Pancreas (tissue), 10 donors: ENCODE measurements at regions not wholly inside any gene's neighbourhood (a gene's known extent, or its start where the extent isn't known, plus 50 kb on each side); places are given as distances from the start of the nearest gene placed in this dataset.
A peak's percentile ranks its signal among the peaks of the same experiment; 100 is the strongest.

Experiments
- ATAC-seq, 4 donors: fragments of 200-7000 bp; cut with Tn5 transposase; one replicate each; pipeline versions ENCODE4 v1.8.0 to v1.9.1; 2020; ENCODE audit warnings: mild to moderate bottlenecking in 4 of 4, moderate library complexity in 4 of 4
- DNase-seq, 6 donors: peaks; one replicate each; pipeline ENCODE4 v3.0.0-alpha.2; 2020
- FAIRE-seq: peaks from 2 replicates; lab custom pipeline; 2012; peaks lifted over from hg19 to GRCh38; lab: Jason Lieb, UNC
- H3K27ac ChIP-seq, 4 donors: fragments of 200-600 bp; sonication (generic); 1 replicate in 3 of 4; 2 replicates in 1 of 4; pipeline versions ENCODE4 v1.5.0 to v1.8.0; 2020
- H3K27me3 ChIP-seq, 4 donors: fragments of 200-600 bp; one replicate each; pipeline ENCODE4 v1.8.0; 2021
- H3K36me3 ChIP-seq, 3 donors: fragments of 200-600 bp; sonication (generic) in 1 of 3; one replicate each; pipeline versions ENCODE4 v1.5.0 to v1.8.0; 2020 to 2021
- H3K4me1 ChIP-seq, 3 donors: fragments of 200-600 bp; one replicate each; pipeline ENCODE4 v1.8.0; 2021
- H3K4me3 ChIP-seq, 4 donors: fragments of 200-600 bp; sonication (generic) in 2 of 4; one replicate each; pipeline versions ENCODE4 v1.5.0 to v1.8.0; 2020 to 2021
- H3K9me3 ChIP-seq, 4 donors: fragments of 200-600 bp; one replicate each; pipeline ENCODE4 v1.8.0; 2021
- CTCF ChIP-seq, 4 donors: fragments of 200-600 bp; sonication (generic) in 3 of 4; IDR thresholded peaks; one replicate each; pipeline versions ENCODE4 v1.5.0 to v1.8.0; 2021; ENCODE audit warnings: antibody characterized with exemption in 4 of 4
- WGBS, 2 donors: extraction: QIAGEN DNeasy Blood & Tissue Kit; methylation state at CpG; one replicate each; pipeline ENCODE4 v1.1.7; 2013; 5-methylcytosine and 5-hydroxymethylcytosine counted together
- intact Hi-C, 3 donors: fragments of 100-400 bp; cut with DNase I; formaldehyde crosslinking; loops; one replicate each; pipeline versions ENCODE4 v1.11.1 to v1.14.2; 2022
- donor health status: healthy with polysubstance abuse.
- donor health status: DM: no; HTN: no; CAD: no; lungs with moderate emphysema.
- donor health status: DM: no; HTN: no; CAD: no.
- donor health status: control.
- donor health status: control.
- donor health status: Bipolar disorder and iron deficiency.
- donor health status: DM: yes; HTN: yes; CAD: no.
- donor health status: DM: no; HTN: no; CAD: no.
- donor health status: DM: no; HTN: no; CAD: no.
- donor health status: DM: yes; HTN: yes; CAD: no.

GRCh38 chrX:125757794-125758564 is 408.1 kb downstream of the DCAF12L2 start:
- Histone ChIP-seq H3K27me3 (no peaks in the 10 kb centered on the region), H3K9me3 (no peaks in the 10 kb centered on the region), H3K27ac (no peak overlapping the region), H3K4me1 (no peaks in the 10 kb centered on the region), H3K36me3 (no peaks in the 10 kb centered on the region), H3K4me3 (no peak overlapping the region)
- DNase-seq (peak in 2 of 6 donors; percentile 4 to 25), ATAC-seq (no peak), FAIRE-seq (no peak)
- TF ChIP-seq CTCF (IDR thresholded peaks at IDR 0.05): no peak
- WGBS, 2 donors: 41 to 47% methylated on average over 8 of the region's 8 CpGs
- intact Hi-C loops: no loop called here

- Histone ChIP-seq H3K36me3 (no peaks in the 10 kb centered on the region), H3K4me1 (no peaks in the 10 kb centered on the region), H3K27ac (no peak overlapping the region), H3K27me3 (no peaks in the 10 kb centered on the region), H3K4me3 (no peak overlapping the region), H3K9me3 (no peaks in the 10 kb centered on the region)
- DNase-seq: no peak
- intact Hi-C loops: no loop called here
- no peak for FAIRE-seq
- ATAC-seq: no peak
- WGBS, 2 donors: 54 to 68% methylated on average over 2 of the region's 2 CpGs
- TF ChIP-seq CTCF (IDR thresholded peaks at IDR 0.05): no peak
Measured at GRCh38 chrX:125758819-125759218, 407.3 kb downstream of the DCAF12L2 start.

GRCh38 chrX:125762954-125763353 is 403.1 kb downstream of the DCAF12L2 start:
- DNase-seq (no peak), ATAC-seq (no peak), FAIRE-seq (peak; percentile 64)
- no peaks in the 10 kb centered on the region for H3K36me3 ChIP-seq
- no peaks in the 10 kb centered on the region for H3K9me3 ChIP-seq
- H3K27ac ChIP-seq: no peak overlapping the region
- H3K27me3 ChIP-seq: no peaks in the 10 kb centered on the region
- TF ChIP-seq CTCF (IDR thresholded peaks at IDR 0.05): no peak
- WGBS, 2 donors: 11% methylated on average over 1 of the region's 1 CpG
- no peaks in the 10 kb centered on the region for H3K4me1 ChIP-seq
- intact Hi-C loops: no loop called here
- H3K4me3 ChIP-seq: no peak overlapping the region

GRCh38 chrX:125765347-125765746 is 400.7 kb downstream of the DCAF12L2 start:
- ATAC-seq (no peak), DNase-seq (no peak), FAIRE-seq (no peak)
- TF ChIP-seq CTCF (IDR thresholded peaks at IDR 0.05): no peak
- Histone ChIP-seq H3K4me1 (no peaks in the 10 kb centered on the region), H3K36me3 (no peaks in the 10 kb centered on the region), H3K9me3 (no peaks in the 10 kb centered on the region), H3K4me3 (no peak overlapping the region), H3K27ac (no peak overlapping the region), H3K27me3 (peaks cover 0 to 5% (median 0%) of the 10 kb centered on the region in 4 donors)
- 68 to 83% methylated on average over 2 of the region's 2 CpGs for WGBS, 2 donors
- intact Hi-C loops: no loop called here

- H3K36me3 ChIP-seq: no peaks in the 10 kb centered on the region
- FAIRE-seq (no peak), ATAC-seq (no peak), DNase-seq (no peak)
- 34 to 36% methylated on average over 2 of the region's 2 CpGs for WGBS, 2 donors
- no peak overlapping the region for H3K4me3 ChIP-seq
- no peaks in the 10 kb centered on the region for H3K9me3 ChIP-seq
- H3K4me1 ChIP-seq: no peaks in the 10 kb centered on the region
- intact Hi-C loops: no loop called here
- H3K27me3 ChIP-seq: peaks cover 0 to 5% (median 0%) of the 10 kb centered on the region in 4 donors
- H3K27ac ChIP-seq: no peak overlapping the region
- TF ChIP-seq CTCF (IDR thresholded peaks at IDR 0.05): no peak
Measured at GRCh38 chrX:125769628-125770027, 396.5 kb downstream of the DCAF12L2 start.
